Neural cell (in vitro differentiated cells): ENCODE measurements at regions not wholly inside any gene's neighbourhood (a gene's known extent, or its start where the extent isn't known, plus 50 kb on each side); places are given as distances from the start of the nearest gene placed in this dataset.

ENCODE experiments used
- H2AFZ ChIP-seq: fragments of 200-600, 300-800 bp; sonication (generic), shearing (Covaris generic); 2 replicates; pipeline ENCODE4 v1.6.0; 2014; ENCODE audit warnings: low read depth, mild to moderate bottlenecking, antibody characterized with exemption, low read length, moderate library complexity
- H3F3A ChIP-seq: fragments of 200-600 bp; shearing (Covaris generic); 2 replicates; pipeline ENCODE4 v1.6.1; 2016; ENCODE audit warnings: mild to moderate bottlenecking, moderate library complexity, mixed read lengths, antibody characterized with exemption, low read length; ENCODE audit not compliant: insufficient read depth, poor library complexity, severe bottlenecking
- H3K27ac ChIP-seq: fragments of 200-600, 300-800 bp; sonication (generic), shearing (Covaris generic); 2 replicates; pipeline ENCODE4 v1.5.1; 2014; ENCODE audit warnings: mild to moderate bottlenecking, low read length, moderate library complexity
- H3K27me3 ChIP-seq: fragments of 300-800, 200-600 bp; sonication (generic), shearing (Covaris generic); 2 replicates; pipeline ENCODE4 v1.6.0; 2014; ENCODE audit warnings: mild to moderate bottlenecking, low read depth, low read length, moderate library complexity; ENCODE audit not compliant: insufficient read depth
- H3K36me3 ChIP-seq: fragments of 300-800, 200-600 bp; sonication (generic), shearing (Covaris generic); 2 replicates; pipeline ENCODE4 v1.5.1; 2014; ENCODE audit warnings: mild to moderate bottlenecking, antibody characterized with exemption, low read length, moderate library complexity; ENCODE audit not compliant: insufficient read depth
- H3K4me2 ChIP-seq: fragments of 300-800, 200-600 bp; sonication (generic), shearing (Covaris generic); 2 replicates; pipeline ENCODE4 v1.6.0; 2014; ENCODE audit warnings: mild to moderate bottlenecking, low read length
- H3K4me3 ChIP-seq: fragments of 300-800, 200-600 bp; sonication (generic), shearing (Covaris generic); 2 replicates; pipeline ENCODE4 v1.5.1; 2014; ENCODE audit warnings: mild to moderate bottlenecking, low read length, moderate library complexity
- H3K79me2 ChIP-seq: fragments of 200-600 bp; shearing (Covaris generic); replicated peaks from 2 replicates; pipeline ENCODE4 v1.6.0; 2014; ENCODE audit warnings: mild to moderate bottlenecking, low read length, moderate library complexity; ENCODE audit not compliant: insufficient read depth
- H3K9ac ChIP-seq: fragments of 300-800, 200-600 bp; sonication (generic), shearing (Covaris generic); 2 replicates; pipeline ENCODE4 v1.6.1; 2016; ENCODE audit warnings: mild to moderate bottlenecking, low read length, mixed read lengths
- H3K9me2 ChIP-seq: fragments of 200-600 bp; shearing (Covaris generic); 2 replicates; pipeline ENCODE4 v1.6.1; 2016; ENCODE audit warnings: mild to moderate bottlenecking, low read length, mixed read lengths; ENCODE audit not compliant: insufficient read depth
- H3K9me3 ChIP-seq: fragments of 200-600, 300-800 bp; sonication (generic), shearing (Covaris generic); 2 replicates; pipeline ENCODE4 v1.6.1; 2016; ENCODE audit warnings: mild to moderate bottlenecking, mixed run types, low read length, moderate library complexity, mixed read lengths
- H4K20me1 ChIP-seq: fragments of 200-600 bp; shearing (Covaris generic); 2 replicates; pipeline ENCODE4 v1.6.1; 2016; ENCODE audit warnings: mild to moderate bottlenecking, mixed run types; ENCODE audit not compliant: insufficient read depth
- CTCF ChIP-seq: fragments of 450-650 bp; IDR thresholded peaks from 2 replicates; pipeline ENCODE4 v1.5.1; 2014; ENCODE audit warnings: antibody characterized with exemption, mild to moderate bottlenecking, moderate library complexity; ENCODE audit not compliant: poor library complexity, severe bottlenecking
- EP300 ChIP-seq: fragments of 450-650 bp; conservative IDR thresholded peaks from 2 replicates; pipeline ENCODE4 v1.6.1; 2014; ENCODE audit warnings: antibody characterized with exemption, mild to moderate bottlenecking, moderate library complexity; ENCODE audit not compliant: poor library complexity, severe bottlenecking
- EZH2 ChIP-seq: fragments of 200-600, 300-800 bp; shearing (Covaris generic), sonication (generic); IDR thresholded peaks from 2 replicates; pipeline ENCODE4 v1.6.1; 2014; ENCODE audit warnings: antibody characterized with exemption, low read length, borderline replicate concordance, mild to moderate bottlenecking; ENCODE audit not compliant: insufficient read depth, poor library complexity, severe bottlenecking
- MXI1 ChIP-seq: fragments of 450-650 bp; conservative IDR thresholded peaks from 2 replicates; pipeline ENCODE4 v1.6.1; 2014; ENCODE audit warnings: antibody characterized with exemption, mild to moderate bottlenecking; ENCODE audit not compliant: poor library complexity, severe bottlenecking
- POLR2AphosphoS5 ChIP-seq: IDR thresholded peaks from 2 replicates; pipeline ENCODE4 v1.6.1; 2012
- RAD21 ChIP-seq: fragments of 450-650 bp; conservative IDR thresholded peaks from 2 replicates; pipeline ENCODE4 v1.6.1; 2014; ENCODE audit warnings: antibody characterized with exemption, mild to moderate bottlenecking, moderate library complexity
- REST ChIP-seq: IDR thresholded peaks from 2 replicates; pipeline ENCODE4 v1.6.1; 2012; ENCODE audit warnings: borderline replicate concordance
- SMC3 ChIP-seq: fragments of 450-650 bp; conservative IDR thresholded peaks from 2 replicates; pipeline ENCODE4 v1.6.1; 2014; ENCODE audit warnings: antibody characterized with exemption, mild to moderate bottlenecking, moderate library complexity; ENCODE audit not compliant: poor library complexity
- TAF1 ChIP-seq: IDR thresholded peaks from 2 replicates; pipeline ENCODE4 v1.6.1; 2012; ENCODE audit warnings: low read depth

- no peak overlapping the region for H3K9ac ChIP-seq
- no peaks in the 10 kb centered on the region for H4K20me1 ChIP-seq
- H3K4me3 ChIP-seq, result no peak overlapping the region
- no peaks in the 10 kb centered on the region for H3K27me3 ChIP-seq
- no peak overlapping the region for H2AFZ ChIP-seq
- H3K9me3 ChIP-seq, result no peaks in the 10 kb centered on the region
- H3F3A ChIP-seq, result no peaks in the 10 kb centered on the region
- H3K36me3 ChIP-seq, result no peaks in the 10 kb centered on the region
- H3K79me2 ChIP-seq, result no peaks in the 10 kb centered on the region
- H3K4me2 ChIP-seq, result no peak overlapping the region
- no peak overlapping the region for H3K27ac ChIP-seq
- TF ChIP-seq EP300, result no peak
- no peak for TF ChIP-seq EZH2
- no peak for TF ChIP-seq POLR2AphosphoS5
- no peak for TF ChIP-seq CTCF
- no peak for TF ChIP-seq RAD21
- TF ChIP-seq MXI1, result no peak
- no peak for TF ChIP-seq TAF1
- H3K9me2 ChIP-seq, result no peaks in the 10 kb centered on the region
Observed at GRCh38 chr3:72696815-72697214, 151.4 kb downstream of the SHQ1 start.

GRCh38 chr3:72694398-72694797 is 153.8 kb downstream of the SHQ1 start:
- H3K4me3 ChIP-seq, result no peak overlapping the region
- TF ChIP-seq CTCF, result no peak
- no peak for TF ChIP-seq REST
- no peak for TF ChIP-seq TAF1
- no peak for TF ChIP-seq RAD21
- no peak for TF ChIP-seq MXI1
- no peak for TF ChIP-seq EP300
- TF ChIP-seq SMC3, result no peak
- no peak for TF ChIP-seq EZH2
- TF ChIP-seq POLR2AphosphoS5, result no peak
- H4K20me1 ChIP-seq, result no peaks in the 10 kb centered on the region
- H3K9me3 ChIP-seq, result no peaks in the 10 kb centered on the region
- H3F3A ChIP-seq, result no peaks in the 10 kb centered on the region
- no peak overlapping the region for H2AFZ ChIP-seq
- H3K9me2 ChIP-seq, result no peaks in the 10 kb centered on the region
- H3K27ac ChIP-seq, result no peak overlapping the region
- H3K36me3 ChIP-seq, result no peaks in the 10 kb centered on the region
- no peaks in the 10 kb centered on the region for H3K27me3 ChIP-seq
- H3K4me2 ChIP-seq, result no peak overlapping the region
- no peaks in the 10 kb centered on the region for H3K79me2 ChIP-seq
- H3K9ac ChIP-seq, result no peak overlapping the region
